NCI-H1417 treated with DMSO at 0.1 percent for 48 hours (cell line): ENCODE measurements at regions not wholly inside any gene's neighbourhood (a gene's known extent, or its start where the extent isn't known, plus 50 kb on each side); places are given as distances from the start of the nearest gene placed in this dataset.

ENCODE experiments used
- DNase-seq: peaks from one replicate; lab custom pipeline; 2025; lab: John Stamatoyannopoulos, UW

DNA sequence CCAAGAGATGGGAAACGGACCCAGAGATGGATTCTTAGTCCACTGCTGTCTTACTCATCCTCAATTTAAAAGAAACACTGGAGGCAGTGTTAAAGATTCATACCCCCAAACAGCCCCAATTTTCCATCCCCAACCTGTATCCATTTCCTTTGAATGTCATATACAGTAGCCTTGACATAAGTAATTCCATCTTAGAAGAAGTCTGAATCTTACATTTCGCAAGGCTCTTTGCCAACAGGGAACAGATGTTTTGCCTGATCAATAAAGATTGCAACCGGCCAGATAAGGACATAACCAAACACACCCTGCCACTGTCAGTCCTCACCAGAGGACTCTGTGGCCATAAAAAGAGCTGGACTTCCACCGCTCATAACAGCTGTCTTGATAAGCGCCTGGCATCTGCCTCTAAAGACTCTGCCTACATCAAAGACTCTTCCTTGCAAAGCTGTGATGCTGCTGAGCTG, 59.0 kb upstream of the MED9 start:
- no peak for DNase-seq

- no peak for DNase-seq
Measured at GRCh38 chr17:17419166-17419565, 57.6 kb upstream of the MED9 start.

DNA sequence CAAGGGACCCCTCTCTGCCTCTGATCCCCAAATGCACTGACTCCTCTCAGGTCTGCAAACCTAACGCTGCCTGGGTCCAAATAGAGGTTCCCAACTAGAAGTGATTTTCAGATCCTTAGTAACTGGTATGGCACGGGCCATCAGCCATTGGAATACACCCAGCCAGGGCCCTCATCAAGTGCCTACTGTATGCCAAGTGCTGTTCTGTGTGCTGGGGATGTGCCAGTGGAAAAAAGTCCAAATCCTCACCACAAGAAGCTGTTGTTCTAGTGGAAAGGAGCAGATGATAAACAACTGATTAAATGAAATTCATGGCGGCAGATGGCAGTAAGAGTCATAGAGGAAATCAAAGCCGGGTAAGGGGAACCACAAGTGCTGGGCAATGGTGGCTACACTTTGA, 57.2 kb upstream of the MED9 start:
- DNase-seq, result no peak

GRCh38 chr17:17420082-17420481, 56.7 kb upstream of the MED9 start:
- no peak for DNase-seq

- no peak for DNase-seq
Measured at GRCh38 chr17:17420561-17421269, 56.1 kb upstream of the MED9 start.

DNA sequence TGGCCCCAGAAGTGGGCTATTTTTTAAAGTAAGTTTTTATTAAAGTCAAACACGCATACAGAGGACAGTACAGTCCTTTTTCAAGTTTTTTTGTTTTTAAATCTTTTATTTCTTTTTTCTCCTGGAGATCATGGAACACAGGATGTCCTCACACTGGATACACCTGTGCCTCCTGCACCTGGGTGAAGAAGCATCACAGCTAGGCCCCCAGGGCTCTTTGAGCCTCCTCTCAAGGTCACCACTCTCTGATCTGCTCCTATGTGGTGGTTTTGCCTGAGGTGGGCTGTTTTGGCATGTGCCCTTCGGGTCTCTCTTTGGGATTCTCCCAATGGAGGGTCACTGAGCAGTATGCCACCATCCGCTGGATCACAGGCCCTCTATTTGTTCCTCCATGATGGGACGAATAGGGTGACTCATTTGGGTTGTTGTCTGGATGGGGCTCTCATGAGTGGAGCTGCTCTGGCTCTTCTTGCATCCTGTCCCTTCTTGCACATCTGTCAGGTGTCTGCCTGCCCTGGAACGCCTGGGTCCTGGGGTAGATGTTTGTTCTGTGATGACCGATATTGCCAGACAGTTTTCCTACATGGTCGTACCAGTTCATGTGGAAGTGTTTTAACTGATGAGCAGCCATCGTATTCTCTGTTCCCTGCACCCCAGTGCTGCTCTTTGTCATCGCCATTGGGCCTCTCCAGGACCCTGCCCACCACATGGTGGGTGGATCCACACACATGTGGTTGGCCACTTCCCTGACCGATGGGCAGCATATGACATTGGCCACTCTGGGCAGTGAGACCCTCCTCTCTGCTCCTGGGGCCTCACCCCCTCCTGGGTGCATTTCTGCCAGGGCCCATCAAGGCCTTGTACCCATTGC, 55.2 kb upstream of the MED9 start:
- DNase-seq, result no peak

DNA sequence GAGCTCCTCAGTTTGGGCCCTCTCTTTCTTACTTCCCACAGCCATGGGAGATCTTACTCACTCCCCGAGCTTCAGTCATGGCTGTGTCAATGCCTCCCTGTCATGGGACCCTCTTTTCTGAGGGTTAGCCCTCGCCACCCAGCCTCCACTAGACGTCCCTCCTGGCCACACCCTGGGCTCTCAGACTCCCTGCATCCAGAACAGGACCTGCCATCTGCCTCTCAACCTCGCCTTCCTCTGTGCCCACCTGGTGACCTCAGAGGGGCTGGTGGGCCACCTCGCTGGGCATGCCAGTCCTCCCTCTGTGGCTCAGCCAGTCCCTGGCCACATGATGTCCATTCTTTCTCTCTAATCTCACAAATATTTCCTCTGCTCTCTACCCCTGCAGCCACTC, 54.6 kb upstream of the MED9 start:
- no peak for DNase-seq

GRCh38 chr17:17422641-17423040, 54.2 kb upstream of the MED9 start:
- DNase-seq, result no peak

GRCh38 chr17:17423656-17424055, 53.1 kb upstream of the MED9 start:
- no peak for DNase-seq

- no peak for DNase-seq
Measured at GRCh38 chr17:17424552-17424951, 52.2 kb upstream of the MED9 start.

- no peak for DNase-seq
Measured at GRCh38 chr17:17425005-17425404, 51.8 kb upstream of the MED9 start.

- no peak for DNase-seq
Measured at GRCh38 chr17:17425591-17425990, 51.2 kb upstream of the MED9 start.

- no peak for DNase-seq
Measured at GRCh38 chr17:17426184-17426583, 50.6 kb upstream of the MED9 start.
